RWPE2 (cell line): ENCODE measurements at regions not wholly inside any gene's neighbourhood (a gene's known extent, or its start where the extent isn't known, plus 50 kb on each side); places are given as distances from the start of the nearest gene placed in this dataset.

ENCODE experiments used
- ATAC-seq: fragments of 200-7000 bp; cut with Tn5 transposase; 3 replicates; pipeline ENCODE4 v1.9.1; 2021; ENCODE audit warnings: low read depth
- DNase-seq: peaks from one replicate; pipeline ENCODE4 v3.0.0-alpha.2; 2020; ENCODE audit warnings: low spot score
- H3K27ac ChIP-seq: fragments of 450-650 bp; 2 replicates; pipeline ENCODE4 v1.5.1; 2017; ENCODE audit warnings: mild to moderate bottlenecking; ENCODE audit not compliant: poor library complexity, severe bottlenecking
- H3K27me3 ChIP-seq: fragments of 250-450 bp; sonication (Bioruptor Pico); 2 replicates; pipeline ENCODE4 v1.5.1; 2021; ENCODE audit warnings: mild to moderate bottlenecking, moderate library complexity; ENCODE audit not compliant: insufficient read depth, poor library complexity, severe bottlenecking
- H3K36me3 ChIP-seq: fragments of 250-450 bp; sonication (Bioruptor Pico); 2 replicates; pipeline ENCODE4 v1.5.1; 2020; ENCODE audit warnings: low read depth, mild to moderate bottlenecking, moderate library complexity
- H3K4me1 ChIP-seq: fragments of 250-450 bp; sonication (Bioruptor Pico); 2 replicates; pipeline ENCODE4 v1.5.1; 2021; ENCODE audit warnings: mild to moderate bottlenecking, moderate library complexity; ENCODE audit not compliant: insufficient read depth, poor library complexity, severe bottlenecking
- H3K4me3 ChIP-seq: fragments of 250-450 bp; sonication (Bioruptor Pico); 2 replicates; pipeline ENCODE4 v1.5.1; 2021; ENCODE audit warnings: mild to moderate bottlenecking, moderate library complexity; ENCODE audit not compliant: severe bottlenecking
- H3K9me3 ChIP-seq: fragments of 250-450 bp; sonication (Bioruptor Pico); 2 replicates; pipeline ENCODE4 v1.5.1; 2021; ENCODE audit warnings: mild to moderate bottlenecking, moderate library complexity; ENCODE audit not compliant: severe bottlenecking
- CTCF ChIP-seq: fragments of 450-650 bp; IDR thresholded peaks from one replicate; pipeline ENCODE4 v1.5.1; 2017; ENCODE audit warnings: mild to moderate bottlenecking, moderate library complexity; ENCODE audit not compliant: poor library complexity, severe bottlenecking

- ATAC-seq (no peak), DNase-seq (no peak)
- Histone ChIP-seq H3K4me1 (no peaks in the 10 kb centered on the region), H3K9me3 (no peaks in the 10 kb centered on the region), H3K27me3 (no peaks in the 10 kb centered on the region), H3K27ac (no peak overlapping the region), H3K4me3 (no peak overlapping the region), H3K36me3 (no peaks in the 10 kb centered on the region)
- TF ChIP-seq CTCF: no peak
Observed at GRCh38 chr2:236986524-236987330, 99.0 kb upstream of the COPS8 start.

- H3K27me3 ChIP-seq: no peaks in the 10 kb centered on the region
- no peaks in the 10 kb centered on the region for H3K9me3 ChIP-seq
- H3K36me3 ChIP-seq: no peaks in the 10 kb centered on the region
- DNase-seq (no peak), ATAC-seq (no peak)
- H3K4me1 ChIP-seq: no peaks in the 10 kb centered on the region
- no peak overlapping the region for H3K4me3 ChIP-seq
- no peak overlapping the region for H3K27ac ChIP-seq
- no peak for TF ChIP-seq CTCF
Observed at GRCh38 chr2:236988216-236988615, 97.5 kb upstream of the COPS8 start.

GRCh38 chr2:236988690-236989624, 96.7 kb upstream of the COPS8 start:
- H3K9me3 ChIP-seq: no peaks in the 10 kb centered on the region
- H3K4me1 ChIP-seq: no peaks in the 10 kb centered on the region
- H3K27ac ChIP-seq: no peak overlapping the region
- DNase-seq (no peak), ATAC-seq (no peak)
- no peaks in the 10 kb centered on the region for H3K36me3 ChIP-seq
- TF ChIP-seq CTCF: no peak
- no peak overlapping the region for H3K4me3 ChIP-seq
- H3K27me3 ChIP-seq: no peaks in the 10 kb centered on the region

DNA sequence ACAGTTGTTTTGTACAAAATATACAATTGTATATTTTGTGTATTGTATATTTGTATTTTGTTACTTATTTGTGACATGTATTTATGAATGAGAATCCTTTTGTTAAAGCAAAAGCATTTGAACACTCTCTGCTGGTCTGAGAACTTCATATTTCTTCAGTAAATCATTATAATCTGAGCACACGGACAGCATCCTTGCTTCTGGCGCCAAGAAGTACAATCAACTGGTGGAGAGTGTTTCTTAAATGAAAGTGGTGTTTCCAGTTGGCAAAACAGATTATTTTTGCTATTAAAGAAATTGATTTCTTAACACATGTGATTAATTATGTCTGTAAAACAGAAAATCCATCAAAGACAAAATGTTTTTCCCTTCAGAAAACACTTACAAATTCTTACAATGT, 95.1 kb upstream of the COPS8 start:
- ATAC-seq (no peak), DNase-seq (no peak)
- Histone ChIP-seq H3K9me3 (no peaks in the 10 kb centered on the region), H3K27me3 (no peaks in the 10 kb centered on the region), H3K27ac (no peak overlapping the region), H3K4me1 (no peaks in the 10 kb centered on the region), H3K4me3 (no peak overlapping the region), H3K36me3 (no peaks in the 10 kb centered on the region)
- TF ChIP-seq CTCF: no peak
